GM18870 (cell line): ENCODE measurements at regions not wholly inside any gene's neighbourhood (a gene's known extent, or its start where the extent isn't known, plus 50 kb on each side); places are given as distances from the start of the nearest gene placed in this dataset.
"Not testable (repeated sequence)": the region's sequence is repeated elsewhere in the genome, so short reads cannot be mapped to it uniquely, and the experiment has no call there.

Experiments
- ATAC-seq: cut with Tn5 transposase; IDR thresholded peaks from one replicate; pipeline ENCODE4 v1.9.1; 2021; ENCODE audit warnings: moderate library complexity; ENCODE audit not compliant: unreplicated experiment

DNA sequence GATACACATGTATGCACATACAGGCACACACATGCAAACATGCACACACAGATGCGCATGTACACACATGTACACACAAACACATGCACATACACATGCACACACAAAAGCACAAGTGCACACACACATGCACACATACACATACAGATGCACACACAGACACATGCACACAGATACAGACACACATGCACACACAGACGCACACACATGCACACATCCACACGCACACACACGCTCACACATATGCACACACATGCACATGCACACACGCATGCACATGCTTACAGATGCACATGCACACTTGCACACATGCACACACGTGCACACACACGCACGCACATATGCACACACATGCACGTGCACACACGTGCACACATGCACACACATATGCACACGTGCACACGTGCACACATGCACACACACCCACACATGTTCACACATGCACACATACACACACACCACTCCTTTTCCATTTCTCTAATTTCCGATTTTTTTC, 283.8 kb upstream of the FRG2C start:
- ATAC-seq, result no peak

DNA sequence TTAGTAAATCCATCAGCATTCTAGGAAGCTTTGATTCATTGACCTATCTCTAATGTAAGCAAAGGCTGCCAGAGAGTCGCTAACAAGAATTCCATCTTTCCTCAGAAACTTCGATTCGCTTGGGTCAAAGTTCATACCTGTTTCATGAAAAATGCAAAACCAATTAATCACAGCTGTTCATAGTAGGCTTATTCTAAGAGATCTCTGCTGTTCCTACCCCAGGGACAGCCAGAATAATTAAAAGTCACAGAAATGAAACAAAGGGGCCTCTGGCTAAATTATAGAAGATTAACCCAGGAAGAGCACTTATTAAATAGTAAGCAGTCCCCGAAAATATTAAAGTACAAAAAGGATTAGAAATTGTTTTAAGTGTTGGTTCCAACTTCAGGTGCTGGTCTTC, 280.1 kb upstream of the FRG2C start:
- ATAC-seq, result not testable (repeated sequence)

DNA sequence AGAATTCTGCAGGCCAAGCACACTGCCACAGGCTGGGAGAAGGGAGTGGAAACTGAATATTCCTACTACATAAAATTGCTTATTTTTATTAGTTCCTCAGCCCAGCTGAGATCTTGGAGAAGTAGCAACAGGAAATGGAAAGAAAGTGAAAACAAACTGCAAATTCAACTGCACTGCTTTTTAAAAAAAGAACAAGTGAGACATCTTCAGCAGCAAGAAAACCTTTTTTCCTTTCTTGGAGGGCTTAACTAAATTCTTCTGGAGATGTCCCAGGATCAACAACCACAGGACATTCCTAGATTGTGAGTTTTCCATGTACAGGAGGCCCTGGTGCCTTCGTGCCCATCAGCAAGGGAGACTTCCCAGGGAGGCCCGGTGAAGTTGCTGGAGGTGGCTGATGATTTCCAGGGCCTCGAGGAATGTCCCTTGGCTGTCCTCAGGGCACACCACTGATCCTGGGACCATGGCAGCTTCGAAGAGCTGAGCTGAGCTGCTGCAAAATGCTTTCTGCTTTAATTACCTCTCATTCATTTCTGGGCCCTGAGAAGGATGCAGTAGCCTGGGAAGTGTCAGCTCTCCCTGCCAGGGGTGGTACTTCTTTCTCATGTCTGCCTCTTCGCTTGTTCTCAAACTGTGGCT, 275.5 kb upstream of the FRG2C start:
- ATAC-seq, result not testable (repeated sequence)

DNA sequence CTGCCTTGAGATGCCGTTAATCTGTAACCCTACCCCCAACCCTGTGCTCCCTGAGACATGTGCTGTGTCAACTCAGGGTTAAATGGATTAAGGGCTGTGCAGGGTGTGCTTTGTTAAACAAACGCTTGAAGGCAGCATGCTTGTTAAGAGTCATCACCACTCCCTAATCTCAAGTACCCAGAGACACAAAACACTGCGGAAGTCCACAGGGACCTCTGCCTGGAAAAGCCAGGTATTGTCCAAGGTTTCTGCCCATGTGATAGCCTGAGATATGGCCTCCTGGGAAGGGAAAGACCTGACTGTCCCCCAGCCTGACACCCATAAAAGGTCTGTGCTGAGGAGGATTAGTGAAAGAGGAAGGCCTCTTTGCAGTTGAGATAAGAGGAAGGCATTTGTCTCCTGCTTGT, 270.8 kb upstream of the FRG2C start:
- ATAC-seq, result not testable (repeated sequence)

- ATAC-seq, result not testable (repeated sequence)
Observed at GRCh38 chr3:75394102-75394501, 270.0 kb upstream of the FRG2C start.

DNA sequence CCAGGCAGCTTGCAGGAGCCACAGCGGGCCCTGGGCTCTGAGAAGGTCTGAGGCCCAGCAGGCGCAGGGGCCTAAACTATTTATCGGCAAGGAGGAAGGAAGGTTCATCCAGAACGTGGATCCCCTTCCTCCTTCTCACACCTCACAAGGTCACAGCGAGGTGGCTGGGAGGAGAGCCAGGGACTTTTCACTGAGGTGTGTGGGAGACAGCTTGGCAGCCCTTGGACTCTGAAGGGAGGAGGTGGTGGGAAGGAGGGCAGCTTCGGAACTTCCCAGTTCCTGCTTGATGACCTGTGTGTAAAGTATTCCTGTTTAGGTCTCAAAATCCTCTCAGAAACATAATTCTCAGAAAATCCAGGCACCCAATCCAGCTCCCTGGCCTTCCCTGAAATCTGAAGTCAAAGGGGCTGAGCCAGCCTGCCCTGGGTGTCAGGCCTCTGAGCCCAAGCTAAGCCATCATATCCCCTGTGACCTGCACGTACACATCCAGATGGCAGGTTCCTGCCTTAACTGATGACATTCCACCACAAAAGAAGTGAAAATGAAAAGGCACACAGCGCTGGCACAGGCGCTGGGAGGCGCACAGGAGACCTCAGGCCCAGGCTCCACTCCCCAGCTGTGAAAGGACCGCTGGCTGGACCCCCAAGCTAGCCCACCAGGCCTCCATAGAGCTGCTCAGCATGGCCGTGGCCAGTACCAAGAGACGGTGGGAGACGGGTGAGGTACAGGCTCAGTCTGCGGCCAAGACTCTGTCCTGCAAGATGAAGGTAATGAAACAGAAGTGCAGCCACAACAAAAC, 269.4 kb upstream of the FRG2C start:
- ATAC-seq, result not testable (repeated sequence)

DNA sequence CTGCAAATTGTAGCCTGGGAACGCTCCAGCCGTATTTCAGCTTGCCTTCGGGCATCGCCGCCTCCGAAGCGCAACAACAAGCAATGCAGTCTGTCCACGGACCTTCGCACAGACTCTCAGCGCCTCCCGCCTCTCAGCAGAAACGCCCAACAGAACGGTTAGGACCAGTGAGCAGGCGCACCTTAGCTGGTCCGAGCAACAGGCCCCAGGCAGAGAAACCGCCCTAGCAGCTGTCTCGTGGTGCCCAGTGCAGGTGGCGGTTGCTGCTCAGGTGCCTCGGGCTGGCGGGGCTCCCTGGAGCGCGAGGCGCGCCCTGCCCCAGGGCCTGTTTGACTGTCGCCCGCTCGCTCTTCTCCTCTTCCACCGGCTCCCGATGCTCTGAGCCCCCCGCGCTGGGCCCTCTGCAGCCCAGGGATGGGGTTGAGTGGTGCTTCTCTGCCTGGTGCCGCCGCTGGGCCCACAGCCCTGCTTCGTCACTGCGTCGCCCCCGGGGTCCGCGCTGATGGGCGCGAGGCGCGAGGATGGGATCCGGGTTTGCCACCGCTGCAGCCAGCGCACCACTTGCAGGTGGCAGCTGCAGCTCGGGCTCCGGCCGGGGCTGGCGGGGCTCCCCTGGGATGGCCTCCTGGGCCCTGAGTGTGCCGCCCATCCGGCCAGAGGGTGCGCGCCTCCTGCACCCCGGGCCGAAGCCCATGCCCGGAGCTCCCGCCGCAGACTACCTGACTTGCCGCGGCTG, 268.4 kb upstream of the FRG2C start:
- ATAC-seq, result no peak

GRCh38 chr3:75396316-75396802, 267.8 kb upstream of the FRG2C start:
- ATAC-seq, result no peak

DNA sequence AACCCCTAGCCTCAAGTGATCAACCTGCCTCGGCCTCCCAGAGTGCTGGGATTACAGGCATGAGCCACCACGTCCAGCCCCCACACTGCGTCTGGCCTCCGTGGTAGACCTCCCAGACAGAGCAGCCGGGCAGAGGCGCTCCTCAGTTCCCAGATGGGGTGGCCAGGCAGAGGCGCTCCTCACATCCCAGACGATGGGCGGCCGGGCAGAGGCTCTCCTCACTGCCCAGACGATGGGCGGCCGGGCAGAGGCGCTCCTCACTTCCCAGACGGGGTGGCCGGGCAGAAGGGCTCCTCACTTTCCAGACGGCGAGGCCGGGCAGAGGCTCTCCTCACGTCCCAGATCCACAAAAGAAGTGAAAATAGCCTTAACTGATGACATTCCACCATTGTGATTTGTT, 266.6 kb upstream of the FRG2C start:
- ATAC-seq, result not testable (repeated sequence)

DNA sequence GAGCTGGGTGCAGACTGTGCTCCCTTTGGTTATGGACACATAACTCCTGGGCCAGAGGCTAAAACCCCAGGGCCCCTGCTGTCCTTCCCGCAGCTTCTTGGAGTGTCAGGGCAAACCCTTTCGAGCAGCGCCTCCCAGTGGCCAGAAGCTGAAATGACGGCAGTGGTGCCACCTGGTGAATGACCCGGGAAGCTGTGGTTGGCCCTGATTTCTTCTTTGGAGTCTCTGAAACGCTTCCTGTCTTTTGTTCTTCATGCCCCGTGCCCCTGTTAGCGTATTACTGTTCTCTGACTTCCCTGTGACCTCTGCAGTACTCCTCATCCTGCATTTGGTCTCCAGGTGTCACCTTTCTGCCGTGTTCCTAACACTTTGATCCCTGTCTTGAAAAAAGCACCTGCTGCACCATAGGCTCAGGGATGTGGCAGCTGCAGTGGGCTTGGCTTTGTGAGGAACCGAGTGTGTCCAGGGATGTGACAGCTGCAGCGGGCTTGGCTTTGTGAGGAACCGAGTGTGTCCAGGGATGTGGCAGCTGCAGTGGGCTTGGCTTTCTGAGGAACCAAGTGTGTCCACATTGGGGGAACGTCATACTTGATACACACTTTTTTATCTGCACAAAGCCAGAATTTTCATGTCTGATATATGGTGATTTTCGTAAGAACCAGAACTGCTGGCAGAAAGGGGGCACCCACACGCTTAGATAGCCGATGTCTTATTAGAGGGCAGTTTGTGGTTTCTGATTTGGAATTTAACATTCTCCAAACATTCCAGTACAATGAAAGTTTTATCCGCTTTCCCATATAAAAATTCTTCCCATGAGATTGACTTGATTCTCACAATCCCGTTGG, 241.8 kb upstream of the FRG2C start:
- not testable (repeated sequence) for ATAC-seq

DNA sequence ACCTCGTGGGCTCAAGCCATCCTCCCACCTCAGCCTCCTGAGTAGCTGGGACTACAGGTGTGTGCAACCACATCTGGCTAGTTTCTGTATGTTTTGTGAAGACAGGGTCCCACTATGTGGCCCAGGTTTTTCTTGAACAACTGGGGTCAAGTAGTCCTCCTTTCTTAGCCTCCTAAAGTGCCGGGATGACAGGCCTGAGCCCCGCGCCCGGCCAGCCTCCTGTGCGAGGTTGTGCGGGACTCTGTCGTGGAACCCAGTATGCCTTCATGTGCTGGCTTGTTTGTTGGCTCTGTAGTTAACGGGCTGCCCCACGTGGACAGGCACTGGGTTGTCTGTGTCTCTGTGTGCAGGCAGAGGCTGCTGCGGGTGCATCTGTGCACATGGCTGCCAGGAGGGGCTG, 238.7 kb upstream of the FRG2C start:
- not testable (repeated sequence) for ATAC-seq

GRCh38 chr3:75427486-75427885, 236.6 kb upstream of the FRG2C start:
- not testable (repeated sequence) for ATAC-seq

DNA sequence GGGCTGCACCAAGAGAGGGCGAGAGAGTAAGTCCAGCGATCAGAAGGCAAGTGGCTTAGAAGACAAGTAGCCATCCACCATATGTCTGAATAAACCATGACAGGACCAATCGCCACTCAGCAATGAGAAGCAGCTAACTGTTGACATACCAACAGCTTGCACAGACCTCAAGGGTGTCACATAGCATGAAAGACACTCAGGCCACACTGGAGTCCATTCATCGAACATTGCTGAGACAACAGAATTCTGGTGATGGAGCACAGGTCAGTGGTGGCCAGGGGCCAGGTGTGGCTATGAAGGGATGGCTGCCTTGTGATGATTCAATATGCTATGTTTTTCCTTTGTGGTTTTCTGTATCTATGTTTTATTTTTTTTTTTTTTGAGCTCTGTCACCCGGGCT, 236.2 kb upstream of the FRG2C start:
- ATAC-seq, result not testable (repeated sequence)

DNA sequence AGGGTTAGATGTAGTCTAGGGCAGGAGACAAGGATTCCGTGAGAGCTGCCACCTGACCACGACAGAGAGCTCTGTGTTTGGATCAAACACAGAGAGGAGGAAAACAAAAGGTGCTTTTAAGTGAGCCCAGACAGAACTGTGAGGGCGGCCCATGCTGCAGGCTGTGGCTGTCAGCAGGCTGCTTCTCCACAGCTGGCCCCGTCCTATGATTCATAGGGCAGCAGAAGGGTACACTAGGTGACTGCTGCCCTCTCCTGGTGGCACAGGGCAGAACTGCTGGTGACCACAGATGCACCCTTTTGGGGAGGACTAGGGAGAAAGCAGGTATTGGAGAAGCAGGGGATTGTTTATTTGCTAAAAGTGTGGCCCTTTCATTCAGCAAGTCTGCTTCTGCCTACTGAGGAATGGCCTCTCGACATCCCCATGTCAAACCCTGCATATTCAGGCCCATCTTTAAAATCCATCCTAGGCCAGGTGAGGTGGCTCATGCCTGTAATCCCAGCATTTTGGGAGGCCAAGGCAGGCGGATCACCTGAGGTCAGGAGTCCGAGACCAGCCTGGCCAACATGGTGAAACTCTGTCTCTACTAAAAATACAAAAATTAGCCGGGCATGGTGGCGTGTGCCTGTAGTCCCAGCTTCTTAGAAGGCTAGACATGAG, 234.4 kb upstream of the FRG2C start:
- not testable (repeated sequence) for ATAC-seq

DNA sequence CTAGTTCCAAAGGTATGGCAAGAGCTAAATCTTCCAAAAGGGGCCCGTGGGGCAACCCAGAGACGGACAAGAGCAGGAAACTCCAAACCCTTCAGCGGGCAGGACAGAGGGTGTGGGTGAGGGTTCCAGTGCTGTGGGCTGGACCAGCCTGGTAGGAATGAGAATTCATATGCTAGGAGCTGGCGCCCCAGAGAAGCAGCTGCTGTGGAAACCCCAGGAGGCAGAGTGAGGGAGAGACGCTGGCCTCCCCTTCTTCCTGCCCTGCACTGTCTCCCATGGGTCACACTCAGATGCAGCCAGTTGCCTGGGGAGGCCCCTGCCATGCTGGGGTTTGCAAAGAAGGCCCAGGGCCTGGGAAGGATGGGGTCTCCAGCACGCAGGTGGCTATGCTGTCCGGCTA, 233.7 kb upstream of the FRG2C start:
- not testable (repeated sequence) for ATAC-seq

DNA sequence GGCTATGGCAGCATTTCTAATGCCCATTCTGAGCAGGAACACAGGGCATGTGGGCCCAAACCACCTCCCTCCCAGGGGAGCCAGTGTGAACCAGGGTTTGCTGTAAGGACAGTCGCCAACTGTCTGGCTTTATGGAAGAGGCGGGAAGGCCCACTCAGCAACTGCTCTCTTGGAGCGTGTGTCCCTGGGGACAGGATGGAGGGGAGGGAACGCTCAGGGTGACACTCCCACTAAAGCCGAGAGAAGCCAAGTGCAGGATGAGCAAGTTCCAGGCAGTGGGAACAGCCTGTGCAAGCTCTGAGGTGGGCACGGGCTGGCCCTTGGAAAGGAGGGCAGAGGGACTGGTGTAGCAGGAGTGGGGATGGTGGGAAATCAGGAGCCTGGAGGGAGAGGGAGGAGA, 233.0 kb upstream of the FRG2C start:
- not testable (repeated sequence) for ATAC-seq

DNA sequence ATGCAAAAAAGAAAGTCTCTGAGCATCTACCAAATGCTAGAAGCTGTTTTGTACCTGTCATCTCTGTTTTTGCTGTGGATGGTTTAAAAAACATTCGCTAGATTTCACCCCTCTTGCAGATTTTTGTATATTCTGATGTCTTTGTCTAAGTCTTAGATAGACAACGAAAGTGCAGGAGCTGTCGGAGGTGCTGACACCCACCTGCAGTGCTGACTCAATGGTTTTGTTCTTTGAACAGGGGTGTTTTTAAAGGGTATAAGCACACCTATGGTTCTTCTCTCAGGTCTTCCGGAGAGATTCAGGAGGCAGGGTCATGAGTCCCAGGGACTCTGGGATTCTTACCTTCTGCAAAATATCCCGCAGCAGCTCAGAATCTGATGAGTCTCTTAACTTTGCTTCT, 231.7 kb upstream of the FRG2C start:
- ATAC-seq, result not testable (repeated sequence)

DNA sequence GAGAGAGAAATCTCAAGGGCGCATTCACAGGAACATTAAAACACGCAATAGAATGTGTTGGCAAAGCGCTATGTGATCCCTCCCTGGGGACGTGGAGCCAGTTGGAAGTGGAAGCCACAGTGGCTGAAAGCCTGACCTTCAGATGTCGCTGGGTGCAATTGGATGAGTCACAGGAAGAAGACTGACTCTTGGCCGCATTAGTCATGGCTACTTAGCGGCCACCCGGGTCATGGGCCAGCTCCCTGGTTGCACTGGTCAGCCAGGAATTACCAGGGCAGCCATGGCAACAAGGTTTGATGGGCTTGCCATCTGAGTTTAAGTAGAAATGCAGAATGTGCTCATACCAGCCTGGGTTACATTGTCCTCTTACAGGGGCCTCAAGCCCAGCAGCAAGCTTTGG, 231.2 kb upstream of the FRG2C start:
- not testable (repeated sequence) for ATAC-seq

DNA sequence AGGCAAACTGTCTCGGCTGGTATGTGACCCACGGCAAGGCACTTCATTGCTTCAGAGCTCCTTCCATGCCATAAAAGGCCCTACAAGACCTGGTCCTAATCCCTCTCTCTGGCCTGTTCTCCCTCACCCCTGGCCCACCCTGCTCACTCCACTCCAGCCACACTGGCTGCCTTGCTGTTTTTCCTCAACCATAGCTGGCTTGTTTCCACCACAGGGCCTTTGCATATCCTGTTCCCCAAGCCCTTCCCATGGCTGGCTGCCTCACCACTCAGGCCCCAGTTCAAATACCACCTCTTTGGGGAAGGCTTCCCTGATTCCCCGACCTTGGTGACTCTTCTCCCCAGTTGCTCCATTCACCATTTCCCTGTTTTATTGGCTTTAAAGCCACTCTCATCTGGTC, 230.8 kb upstream of the FRG2C start:
- ATAC-seq, result not testable (repeated sequence)
